B cell (primary cell): ENCODE measurements at regions not wholly inside any gene's neighbourhood (a gene's known extent, or its start where the extent isn't known, plus 50 kb on each side); places are given as distances from the start of the nearest gene placed in this dataset.

ENCODE experiments used
- ATAC-seq: fragments of 200-7000 bp; cut with Tn5 transposase; one replicate; pipeline ENCODE4 v1.10.0; 2021; ENCODE audit warnings: low read depth, mild to moderate bottlenecking, moderate number of reproducible peaks, moderate library complexity
- CTCF ChIA-PET: fragments of 350-600 bp; sonication (Branson Sonifier 250); formaldehyde crosslinking; loops from one replicate; lab custom pipeline; 2021; ENCODE audit warnings: antibody characterized with exemption, inconsistent platforms; lab: Charles Lee
- POLR2A ChIA-PET: fragments of 350-600 bp; sonication (Branson Sonifier 250); formaldehyde crosslinking; loops from one replicate; lab custom pipeline; 2021; ENCODE audit warnings: antibody characterized with exemption; lab: Charles Lee
- DNase-seq: peaks from one replicate; pipeline ENCODE4 v3.0.0; 2013
- H2AFZ ChIP-seq: 2 replicates; pipeline ENCODE4 v1.6.1; 2012; ENCODE audit warnings: mild to moderate bottlenecking, low read depth, low read length; ENCODE audit not compliant: insufficient read depth, poor library complexity, severe bottlenecking
- H3K27ac ChIP-seq, 2 donors: 1 replicate in 1 of 2; 2 replicates in 1 of 2; pipeline ENCODE4 v1.5.1; 2012 to 2013; ENCODE audit warnings: low read length in 2 of 2, mild to moderate bottlenecking in 2 of 2, moderate library complexity in 1 of 2
- H3K27me3 ChIP-seq, 4 experiments: fragments of 200-600 bp in 1 of 4; sonication (generic) in 1 of 4; replicated peaks in 1 of 4; 1 replicate in 2 of 4; 2 replicates in 2 of 4; pipeline versions ENCODE4 v1.6.1 to v1.7.0; 2013 to 2016; ENCODE audit warnings: low read length in 3 of 4, mild to moderate bottlenecking in 2 of 4, mixed read lengths in 1 of 4, moderate library complexity in 1 of 4; ENCODE audit not compliant: insufficient read depth in 4 of 4, control insufficient read depth in 3 of 4; ENCODE audit errors: control extremely low read depth in 1 of 4
- H3K36me3 ChIP-seq, 2 experiments: replicated peaks in 1 of 2; 1 replicate in 1 of 2; 2 replicates in 1 of 2; pipeline versions ENCODE4 v1.6.1 to v1.7.1; 2013; ENCODE audit warnings: low read length in 1 of 2; ENCODE audit not compliant: insufficient read depth in 2 of 2, control insufficient read depth in 1 of 2; ENCODE audit errors: control extremely low read depth in 1 of 2, extremely low read depth in 1 of 2
- H3K4me1 ChIP-seq, 2 donors: fragments of 200-600 bp in 1 of 2; sonication (generic) in 1 of 2; 1 replicate in 1 of 2; 2 replicates in 1 of 2; pipeline versions ENCODE4 v1.5.1 to v1.6.1; 2013 to 2017; ENCODE audit warnings: low read length in 2 of 2; ENCODE audit not compliant: control insufficient read depth in 2 of 2, insufficient read depth in 2 of 2
- H3K4me2 ChIP-seq: replicated peaks from 2 replicates; pipeline ENCODE3; 2012; ENCODE audit warnings: mild to moderate bottlenecking, low read depth, low read length; ENCODE audit not compliant: poor library complexity, severe bottlenecking
- H3K4me3 ChIP-seq, 5 experiments: fragments of 200-600 bp in 1 of 5; sonication (generic) in 1 of 5; 1 replicate in 3 of 5; 2 replicates in 2 of 5; pipeline versions ENCODE4 v1.5.1 to v1.7.0; 2011 to 2016; ENCODE audit warnings: low read length in 4 of 5, mild to moderate bottlenecking in 4 of 5, low read depth in 2 of 5, control low read depth in 1 of 5, moderate library complexity in 1 of 5; ENCODE audit not compliant: insufficient read depth in 1 of 5; ENCODE audit errors: control extremely low read depth in 1 of 5, extremely low read depth in 1 of 5
- H3K79me2 ChIP-seq: fragments of 200-600 bp; sonication (generic); one replicate; pipeline ENCODE4 v1.6.0; 2016; ENCODE audit warnings: low read length; ENCODE audit not compliant: control insufficient read depth, insufficient read depth
- H3K9ac ChIP-seq: fragments of 200-600 bp; sonication (generic); 2 replicates; pipeline ENCODE4 v1.6.1; 2017; ENCODE audit warnings: mild to moderate bottlenecking, low read length, moderate library complexity
- H3K9me3 ChIP-seq, 3 donors: one replicate each; pipeline versions ENCODE4 v1.6.1 to v1.7.1; 2013; ENCODE audit warnings: low read length in 2 of 3; ENCODE audit not compliant: control insufficient read depth in 2 of 3, insufficient read depth in 1 of 3; ENCODE audit errors: control extremely low read depth in 1 of 3
- H4K20me1 ChIP-seq: 2 replicates; pipeline ENCODE4 v1.6.0; 2012; ENCODE audit warnings: mild to moderate bottlenecking, low read length; ENCODE audit not compliant: insufficient read depth, control insufficient read depth, poor library complexity, severe bottlenecking
- H3K27ac Mint-ChIP-seq: one replicate; pipeline ENCODE4 v1.8.0; 2021; ENCODE audit warnings: mixed read lengths
- H3K27me3 Mint-ChIP-seq: one replicate; pipeline ENCODE4 v1.8.0; 2021; ENCODE audit warnings: mixed read lengths
- H3K4me1 Mint-ChIP-seq: one replicate; pipeline ENCODE4 v1.8.0; 2021; ENCODE audit warnings: mixed read lengths
- H3K4me3 Mint-ChIP-seq: one replicate; pipeline ENCODE4 v1.8.0; 2021; ENCODE audit warnings: mixed read lengths
- H3K9me3 Mint-ChIP-seq: one replicate; pipeline ENCODE4 v1.8.0; 2022; ENCODE audit warnings: mixed read lengths; ENCODE audit not compliant: insufficient read depth
- EZH2 ChIP-seq: IDR thresholded peaks from 2 replicates; pipeline ENCODE4 v1.6.1; 2012; ENCODE audit warnings: borderline replicate concordance, low read depth, mild to moderate bottlenecking, moderate library complexity, low read length; ENCODE audit not compliant: insufficient read depth, poor library complexity, severe bottlenecking
- whole genome bisulfite sequencing: methylation state at CpG from one replicate; pipeline ENCODE4 v1.1.5; 2013; ENCODE audit warnings: missing lambda C conversion rate; ENCODE audit not compliant: insufficient coverage; 5-methylcytosine and 5-hydroxymethylcytosine counted together
- intact Hi-C: fragments of 100-400 bp; cut with micrococcal nuclease; formaldehyde crosslinking; loops from one replicate; pipeline ENCODE4 v1.10.0; 2022
- TF ChIP-seq, protein P1 (sequence below): fragments of 200-600 bp; IDR thresholded peaks from one replicate; pipeline ENCODE4 v1.8.0; 2022; ENCODE audit warnings: antibody characterized with exemption, mild to moderate bottlenecking

- H3K9ac ChIP-seq = no peak overlapping the region
- WGBS = 88% methylated on average over 24 of the region's 25 CpGs
- no peak overlapping the region for H2AFZ ChIP-seq
- Mint-ChIP-seq H3K4me3 (no peak overlapping the region), H3K27me3 (peaks cover 8% of the 10 kb centered on the region), H3K27ac (no peak overlapping the region), H3K4me1 (peaks cover 2% of the 10 kb centered on the region), H3K9me3 (no peaks in the 10 kb centered on the region)
- no peaks in the 10 kb centered on the region for H3K4me1 ChIP-seq
- H3K4me3 ChIP-seq = no peak overlapping the region
- no peaks in the 10 kb centered on the region for H4K20me1 ChIP-seq
- no peak overlapping the region for H3K27ac ChIP-seq
- DNase-seq (no peak), ATAC-seq (no peak)
- H3K9me3 ChIP-seq = peaks cover 0 to 22% (median 0%) of the 10 kb centered on the region in 3 donors
- H3K27me3 ChIP-seq = no peaks in the 10 kb centered on the region
- intact Hi-C loops = no loop called here
- H3K36me3 ChIP-seq = no peaks in the 10 kb centered on the region
- CTCF ChIA-PET = no interaction called here
- POLR2A ChIA-PET = no interaction called here
- no peaks in the 10 kb centered on the region for H3K79me2 ChIP-seq
- TF ChIP-seq EZH2 = no peak
- TF ChIP-seq, protein P1, sequence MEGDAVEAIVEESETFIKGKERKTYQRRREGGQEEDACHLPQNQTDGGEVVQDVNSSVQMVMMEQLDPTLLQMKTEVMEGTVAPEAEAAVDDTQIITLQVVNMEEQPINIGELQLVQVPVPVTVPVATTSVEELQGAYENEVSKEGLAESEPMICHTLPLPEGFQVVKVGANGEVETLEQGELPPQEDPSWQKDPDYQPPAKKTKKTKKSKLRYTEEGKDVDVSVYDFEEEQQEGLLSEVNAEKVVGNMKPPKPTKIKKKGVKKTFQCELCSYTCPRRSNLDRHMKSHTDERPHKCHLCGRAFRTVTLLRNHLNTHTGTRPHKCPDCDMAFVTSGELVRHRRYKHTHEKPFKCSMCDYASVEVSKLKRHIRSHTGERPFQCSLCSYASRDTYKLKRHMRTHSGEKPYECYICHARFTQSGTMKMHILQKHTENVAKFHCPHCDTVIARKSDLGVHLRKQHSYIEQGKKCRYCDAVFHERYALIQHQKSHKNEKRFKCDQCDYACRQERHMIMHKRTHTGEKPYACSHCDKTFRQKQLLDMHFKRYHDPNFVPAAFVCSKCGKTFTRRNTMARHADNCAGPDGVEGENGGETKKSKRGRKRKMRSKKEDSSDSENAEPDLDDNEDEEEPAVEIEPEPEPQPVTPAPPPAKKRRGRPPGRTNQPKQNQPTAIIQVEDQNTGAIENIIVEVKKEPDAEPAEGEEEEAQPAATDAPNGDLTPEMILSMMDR = no peak
- no peak overlapping the region for H3K4me2 ChIP-seq
Measured at GRCh38 chr6:169839898-169840631, 88.6 kb downstream of the ERMARD start.

DNA sequence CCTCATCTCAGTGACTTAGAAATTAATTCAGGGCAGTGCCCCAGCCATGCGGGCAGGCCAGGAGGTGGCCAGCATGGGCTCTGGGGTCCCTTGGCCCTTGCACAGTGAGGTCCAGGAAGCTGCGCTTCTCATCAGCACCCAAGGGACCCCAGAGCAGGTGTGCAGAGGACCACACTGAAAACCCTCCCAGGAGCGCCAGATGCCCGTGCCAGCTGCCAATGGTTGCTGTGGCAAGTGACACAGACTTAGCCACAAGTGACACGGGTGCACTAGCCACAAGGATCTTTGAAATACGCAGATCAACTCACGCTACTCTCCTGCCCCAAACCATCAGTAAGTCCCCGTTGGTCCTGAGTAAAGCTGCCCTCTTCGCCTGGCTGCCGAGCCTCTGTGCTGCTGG, 88.1 kb downstream of the ERMARD start:
- H3K9ac ChIP-seq = no peak overlapping the region
- no peak overlapping the region for H3K4me3 Mint-ChIP-seq
- no peak overlapping the region for H3K27ac ChIP-seq
- no peak for ATAC-seq
- no peak for DNase-seq
- H3K27me3 ChIP-seq = no peaks in the 10 kb centered on the region
- ChIA-PET CTCF (no interaction called here), POLR2A (no interaction called here)
- TF ChIP-seq, protein P1 = no peak
- TF ChIP-seq EZH2 = no peak
- H3K27ac Mint-ChIP-seq = no peak overlapping the region
- WGBS = 92% methylated on average over 10 of the region's 10 CpGs
- no peaks in the 10 kb centered on the region for H3K79me2 ChIP-seq
- H2AFZ ChIP-seq = no peak overlapping the region
- no peak overlapping the region for H3K4me3 ChIP-seq
- peaks cover 7% of the 10 kb centered on the region for H3K27me3 Mint-ChIP-seq
- no peaks in the 10 kb centered on the region for H3K36me3 ChIP-seq
- H3K4me1 ChIP-seq = no peaks in the 10 kb centered on the region
- no peaks in the 10 kb centered on the region for H3K9me3 Mint-ChIP-seq
- no peaks in the 10 kb centered on the region for H4K20me1 ChIP-seq
- H3K4me1 Mint-ChIP-seq = peaks cover 2% of the 10 kb centered on the region
- intact Hi-C loops = no loop called here
- peaks cover 0 to 22% (median 0%) of the 10 kb centered on the region in 3 donors for H3K9me3 ChIP-seq
- H3K4me2 ChIP-seq = no peak overlapping the region
